ENCODE measurements at regions not wholly inside any gene's neighbourhood (a gene's known extent, or its start where the extent isn't known, plus 50 kb on each side); places are given as distances from the start of the nearest gene placed in this dataset.

DNA sequence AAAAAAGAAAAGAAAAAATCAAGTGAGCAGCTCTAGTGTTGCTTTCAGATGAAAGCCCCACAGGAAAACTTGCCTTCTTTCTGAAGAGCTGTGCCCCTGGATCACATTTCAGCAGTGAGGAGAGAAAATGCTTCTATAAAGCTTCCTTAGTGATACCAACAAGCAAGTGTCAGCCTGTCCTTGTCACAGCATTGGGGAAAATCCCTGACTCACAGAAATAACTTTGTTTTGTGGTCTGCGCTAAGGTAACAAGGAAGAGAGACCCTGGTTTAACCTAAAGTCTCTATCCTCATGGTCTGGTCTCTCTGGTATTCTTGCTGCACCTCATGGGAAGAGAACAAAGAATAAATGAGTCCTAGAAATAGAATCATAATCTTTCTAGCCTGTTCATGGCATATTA is 885.2 kb upstream of the SORCS1 start:
- Histone ChIP-seq H4K20me1 (ENCODE audit: insufficient read depth, low read length, poor library complexity, severe bottlenecking) (no peaks in the 10 kb centered on the region), H3K36me3 (ENCODE audit: insufficient read depth, low read length) (no peaks in the 10 kb centered on the region), H3K4me3 (ENCODE audit: low read length, poor library complexity, severe bottlenecking) (no peak overlapping the region), H3K4me2 (ENCODE audit: low read depth, low read length, poor library complexity, severe bottlenecking) (no peak overlapping the region), H3K9me3 (ENCODE audit: insufficient read depth, low read depth, low read length) (no peaks in the 10 kb centered on the region), H3K9me2 (replicated peaks; ENCODE audit: low read depth, low read length) (no peaks in the 10 kb centered on the region), H3F3A (ENCODE audit: low read depth) (no peaks in the 10 kb centered on the region), H2AFZ (ENCODE audit: low read length) (no peak overlapping the region), H3K79me2 (ENCODE audit: insufficient read depth, low read length) (no peaks in the 10 kb centered on the region), H3K4me1 (ENCODE audit: insufficient read depth, low read length, poor library complexity, severe bottlenecking) (no peaks in the 10 kb centered on the region), H3K27me3 (ENCODE audit: insufficient read depth, low read length, poor library complexity, severe bottlenecking) (no peaks in the 10 kb centered on the region), H3K9ac (ENCODE audit: low read depth, low read length, poor library complexity, severe bottlenecking) (no peak overlapping the region)
- TF ChIP-seq EZH2phosphoT487 (IDR thresholded peaks at IDR 0.05; ENCODE audit: borderline replicate concordance) = no peak
- TF ChIP-seq, protein P1, sequence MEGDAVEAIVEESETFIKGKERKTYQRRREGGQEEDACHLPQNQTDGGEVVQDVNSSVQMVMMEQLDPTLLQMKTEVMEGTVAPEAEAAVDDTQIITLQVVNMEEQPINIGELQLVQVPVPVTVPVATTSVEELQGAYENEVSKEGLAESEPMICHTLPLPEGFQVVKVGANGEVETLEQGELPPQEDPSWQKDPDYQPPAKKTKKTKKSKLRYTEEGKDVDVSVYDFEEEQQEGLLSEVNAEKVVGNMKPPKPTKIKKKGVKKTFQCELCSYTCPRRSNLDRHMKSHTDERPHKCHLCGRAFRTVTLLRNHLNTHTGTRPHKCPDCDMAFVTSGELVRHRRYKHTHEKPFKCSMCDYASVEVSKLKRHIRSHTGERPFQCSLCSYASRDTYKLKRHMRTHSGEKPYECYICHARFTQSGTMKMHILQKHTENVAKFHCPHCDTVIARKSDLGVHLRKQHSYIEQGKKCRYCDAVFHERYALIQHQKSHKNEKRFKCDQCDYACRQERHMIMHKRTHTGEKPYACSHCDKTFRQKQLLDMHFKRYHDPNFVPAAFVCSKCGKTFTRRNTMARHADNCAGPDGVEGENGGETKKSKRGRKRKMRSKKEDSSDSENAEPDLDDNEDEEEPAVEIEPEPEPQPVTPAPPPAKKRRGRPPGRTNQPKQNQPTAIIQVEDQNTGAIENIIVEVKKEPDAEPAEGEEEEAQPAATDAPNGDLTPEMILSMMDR (conservative IDR thresholded peaks at IDR 0.05; ENCODE audit: low read length) = no peak

GRCh38 chr10:108048898-108049297 is 884.4 kb upstream of the SORCS1 start:
- Histone ChIP-seq H3K27me3 (ENCODE audit: insufficient read depth, low read length, poor library complexity, severe bottlenecking) (no peaks in the 10 kb centered on the region), H3K79me2 (ENCODE audit: insufficient read depth, low read length) (no peaks in the 10 kb centered on the region), H3K4me1 (ENCODE audit: insufficient read depth, low read length, poor library complexity, severe bottlenecking) (no peaks in the 10 kb centered on the region), H3K4me2 (ENCODE audit: low read depth, low read length, poor library complexity, severe bottlenecking) (no peak overlapping the region), H2AFZ (ENCODE audit: low read length) (no peak overlapping the region), H3F3A (ENCODE audit: low read depth) (no peaks in the 10 kb centered on the region), H4K20me1 (ENCODE audit: insufficient read depth, low read length, poor library complexity, severe bottlenecking) (no peaks in the 10 kb centered on the region), H3K9ac (ENCODE audit: low read depth, low read length, poor library complexity, severe bottlenecking) (no peak overlapping the region), H3K9me2 (replicated peaks; ENCODE audit: low read depth, low read length) (no peaks in the 10 kb centered on the region), H3K9me3 (ENCODE audit: insufficient read depth, low read depth, low read length) (no peaks in the 10 kb centered on the region), H3K36me3 (ENCODE audit: insufficient read depth, low read length) (no peaks in the 10 kb centered on the region), H3K4me3 (ENCODE audit: low read length, poor library complexity, severe bottlenecking) (no peak overlapping the region)
- TF ChIP-seq EZH2phosphoT487 (IDR thresholded peaks at IDR 0.05; ENCODE audit: borderline replicate concordance) = no peak
- TF ChIP-seq, protein P1 (conservative IDR thresholded peaks at IDR 0.05; ENCODE audit: low read length) = no peak

- Histone ChIP-seq H3F3A (ENCODE audit: low read depth) (no peaks in the 10 kb centered on the region), H4K20me1 (ENCODE audit: insufficient read depth, low read length, poor library complexity, severe bottlenecking) (no peaks in the 10 kb centered on the region), H3K4me2 (ENCODE audit: low read depth, low read length, poor library complexity, severe bottlenecking) (no peak overlapping the region), H3K9me2 (replicated peaks; ENCODE audit: low read depth, low read length) (no peaks in the 10 kb centered on the region), H3K9ac (ENCODE audit: low read depth, low read length, poor library complexity, severe bottlenecking) (no peak overlapping the region), H2AFZ (ENCODE audit: low read length) (no peak overlapping the region; the same call in 1 of the 2 replicates), H3K9me3 (ENCODE audit: insufficient read depth, low read depth, low read length) (no peaks in the 10 kb centered on the region), H3K4me1 (ENCODE audit: insufficient read depth, low read length, poor library complexity, severe bottlenecking) (no peaks in the 10 kb centered on the region), H3K27me3 (ENCODE audit: insufficient read depth, low read length, poor library complexity, severe bottlenecking) (no peaks in the 10 kb centered on the region), H3K4me3 (ENCODE audit: low read length, poor library complexity, severe bottlenecking) (no peak overlapping the region), H3K36me3 (ENCODE audit: insufficient read depth, low read length) (no peaks in the 10 kb centered on the region), H3K79me2 (ENCODE audit: insufficient read depth, low read length) (no peaks in the 10 kb centered on the region)
- TF ChIP-seq, protein P1 (conservative IDR thresholded peaks at IDR 0.05; ENCODE audit: low read length) = no peak
- no peak for TF ChIP-seq EZH2phosphoT487 (IDR thresholded peaks at IDR 0.05; ENCODE audit: borderline replicate concordance)
Observed at GRCh38 chr10:108039821-108040584, 875.5 kb upstream of the SORCS1 start.

Measured in Loucy (cell line).